ENCODE measurements at regions not wholly inside any gene's neighbourhood (a gene's known extent, or its start where the extent isn't known, plus 50 kb on each side); places are given as distances from the start of the nearest gene placed in this dataset.

DNA sequence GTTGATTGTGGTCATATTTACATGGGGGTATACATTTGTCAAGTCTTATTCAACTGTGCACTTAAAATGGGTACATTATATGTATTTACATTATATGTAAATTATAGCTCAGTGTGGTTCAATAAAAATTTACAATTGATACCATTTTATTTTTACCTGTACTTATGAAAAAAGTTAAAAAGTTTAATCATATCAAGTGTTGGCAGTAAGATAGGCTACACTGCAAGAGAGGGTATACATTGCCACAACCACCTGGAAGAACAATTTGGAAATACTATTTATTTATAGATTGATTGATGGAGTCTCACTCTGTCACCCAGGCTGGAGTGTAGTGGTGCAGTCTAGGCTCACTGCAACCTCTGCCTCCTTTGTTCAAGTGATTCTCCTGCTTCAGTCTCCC is 453.3 kb downstream of the XYLT1 start:
- peak overlapping the region; percentile 51; the same call in 1 of the 2 replicates for H3K27ac ChIP-seq
- TF ChIP-seq, protein P1, sequence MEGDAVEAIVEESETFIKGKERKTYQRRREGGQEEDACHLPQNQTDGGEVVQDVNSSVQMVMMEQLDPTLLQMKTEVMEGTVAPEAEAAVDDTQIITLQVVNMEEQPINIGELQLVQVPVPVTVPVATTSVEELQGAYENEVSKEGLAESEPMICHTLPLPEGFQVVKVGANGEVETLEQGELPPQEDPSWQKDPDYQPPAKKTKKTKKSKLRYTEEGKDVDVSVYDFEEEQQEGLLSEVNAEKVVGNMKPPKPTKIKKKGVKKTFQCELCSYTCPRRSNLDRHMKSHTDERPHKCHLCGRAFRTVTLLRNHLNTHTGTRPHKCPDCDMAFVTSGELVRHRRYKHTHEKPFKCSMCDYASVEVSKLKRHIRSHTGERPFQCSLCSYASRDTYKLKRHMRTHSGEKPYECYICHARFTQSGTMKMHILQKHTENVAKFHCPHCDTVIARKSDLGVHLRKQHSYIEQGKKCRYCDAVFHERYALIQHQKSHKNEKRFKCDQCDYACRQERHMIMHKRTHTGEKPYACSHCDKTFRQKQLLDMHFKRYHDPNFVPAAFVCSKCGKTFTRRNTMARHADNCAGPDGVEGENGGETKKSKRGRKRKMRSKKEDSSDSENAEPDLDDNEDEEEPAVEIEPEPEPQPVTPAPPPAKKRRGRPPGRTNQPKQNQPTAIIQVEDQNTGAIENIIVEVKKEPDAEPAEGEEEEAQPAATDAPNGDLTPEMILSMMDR (conservative IDR thresholded peaks at IDR 0.05), result no peak

DNA sequence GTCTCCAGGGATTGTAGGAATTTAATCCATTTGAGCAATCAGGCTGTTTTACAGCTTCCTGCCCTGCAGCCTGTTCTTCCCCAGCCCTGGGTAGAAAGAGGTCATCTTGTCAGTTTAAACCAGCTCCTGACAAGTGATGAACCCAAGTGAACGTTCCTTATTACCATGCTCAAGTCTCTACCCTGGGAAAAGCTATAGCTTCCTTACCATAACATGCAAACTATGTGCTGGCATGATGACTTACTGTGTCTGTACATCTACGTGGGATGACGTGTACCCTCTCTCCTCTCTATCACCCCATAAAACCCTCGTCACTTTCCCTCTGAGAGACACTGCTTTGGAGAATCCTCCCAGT is 452.2 kb downstream of the XYLT1 start:
- peak overlapping the region; percentile 51; the same call in 1 of the 2 replicates for H3K27ac ChIP-seq
- TF ChIP-seq, protein P1 (conservative IDR thresholded peaks at IDR 0.05), result no peak

GRCh38 chr16:17019366-17019765 is 451.4 kb downstream of the XYLT1 start:
- TF ChIP-seq, protein P1 (conservative IDR thresholded peaks at IDR 0.05), result no peak
- H3K27ac ChIP-seq, result no peak overlapping the region; the same call in 1 of the 2 replicates

- no peak overlapping the region for H3K27ac ChIP-seq
- TF ChIP-seq, protein P1 (conservative IDR thresholded peaks at IDR 0.05), result no peak
These were observed 447.2 kb downstream of the XYLT1 start for GRCh38 chr16:17023606-17024005.

GRCh38 chr16:17024514-17024913 is 446.2 kb downstream of the XYLT1 start:
- TF ChIP-seq, protein P1 (conservative IDR thresholded peaks at IDR 0.05), result no peak
- H3K27ac ChIP-seq, result no peak overlapping the region

DNA sequence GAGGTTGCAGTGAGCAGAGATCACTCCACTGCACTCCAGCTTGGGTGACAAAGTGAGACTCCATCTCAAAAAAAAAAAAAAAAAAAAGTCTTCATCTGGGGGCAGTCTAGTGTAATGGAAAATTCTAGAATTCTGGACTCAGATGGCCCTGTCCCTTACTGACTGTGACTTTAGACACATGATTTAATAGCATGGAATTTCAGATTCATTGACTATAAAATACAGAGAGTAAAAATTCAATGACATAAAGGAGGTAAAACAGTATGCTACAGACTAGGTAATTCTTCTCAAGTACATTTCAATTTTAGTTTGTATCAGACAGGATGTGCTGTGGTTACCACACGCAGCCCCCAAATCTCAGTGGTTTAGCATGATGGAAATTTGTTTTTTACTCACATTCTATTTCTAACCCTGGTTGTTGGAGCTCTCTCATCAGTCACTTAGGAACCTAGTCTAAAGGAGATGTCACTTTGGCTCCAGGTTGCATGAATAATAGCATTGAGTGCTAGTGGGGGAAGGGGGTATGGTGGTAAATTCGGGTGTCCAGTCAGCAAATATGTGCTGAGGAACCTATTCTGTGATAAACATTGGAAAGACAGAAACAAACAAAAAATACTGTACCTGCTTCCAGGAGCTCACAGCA is 444.0 kb downstream of the XYLT1 start:
- no peak overlapping the region for H3K27ac ChIP-seq
- TF ChIP-seq, protein P1 (conservative IDR thresholded peaks at IDR 0.05), result no peak

GRCh38 chr16:17027488-17028129 is 443.2 kb downstream of the XYLT1 start:
- H3K27ac ChIP-seq, result no peak overlapping the region
- TF ChIP-seq, protein P1 (conservative IDR thresholded peaks at IDR 0.05), result no peak
